PC-3 (cell line): ENCODE measurements at regions not wholly inside any gene's neighbourhood (a gene's known extent, or its start where the extent isn't known, plus 50 kb on each side); places are given as distances from the start of the nearest gene placed in this dataset.

Experiments used
- ATAC-seq: fragments of 200-7000 bp; cut with Tn5 transposase; 2 replicates; pipeline ENCODE4 v1.9.1; 2020; ENCODE audit warnings: mild to moderate bottlenecking, moderate library complexity
- BruUV-seq: library from RNA; stranded (reverse); fragments of 400-500 nt; replicated peaks from 2 replicates; lab custom pipeline; 2021; lab: Mats Ljungman, UMichigan
- CTCF ChIA-PET: fragments of 300-600 bp; sonication (Branson Sonifier 250); formaldehyde crosslinking; loops from one replicate; lab custom pipeline; 2022; ENCODE audit warnings: antibody characterized with exemption; lab: Charles Lee
- POLR2A ChIA-PET: fragments of 300-600 bp; sonication (Branson Sonifier 250); formaldehyde crosslinking; loops from one replicate; lab custom pipeline; 2022; ENCODE audit warnings: antibody characterized with exemption; ENCODE audit not compliant: unreplicated experiment; lab: Charles Lee
- DNase-seq: peaks from one replicate; pipeline ENCODE4 v3.0.0-alpha.2; 2015
- H2AFZ ChIP-seq: fragments of 300-600 bp; sonication (generic); 2 replicates; pipeline ENCODE4 v1.6.0; 2016; ENCODE audit warnings: antibody characterized with exemption, low read length
- H3F3A ChIP-seq: fragments of 300-600 bp; sonication (generic); one replicate; pipeline ENCODE4 v1.6.0; 2017; ENCODE audit warnings: antibody characterized with exemption, low read length, control low read depth, mild to moderate bottlenecking; ENCODE audit not compliant: unreplicated experiment
- H3K27ac ChIP-seq: fragments of 300-600 bp; sonication (generic); 2 replicates; pipeline ENCODE4 v1.5.1; 2016; ENCODE audit warnings: mild to moderate bottlenecking, low read length
- H3K27me3 ChIP-seq: fragments of 300-600 bp; sonication (generic); 2 replicates; pipeline ENCODE4 v1.6.1; 2016; ENCODE audit warnings: low read length, mixed read lengths
- H3K36me3 ChIP-seq: fragments of 300-600 bp; sonication (generic); 2 replicates; pipeline ENCODE4 v1.6.1; 2016; ENCODE audit warnings: low read depth, mixed run types, low read length, mixed read lengths
- H3K4me1 ChIP-seq: fragments of 300-600 bp; sonication (generic); 2 replicates; pipeline ENCODE4 v1.5.1; 2016; ENCODE audit warnings: low read length; ENCODE audit not compliant: insufficient read depth
- H3K4me2 ChIP-seq: fragments of 300-600 bp; sonication (generic); 2 replicates; pipeline ENCODE4 v1.6.0; 2016; ENCODE audit warnings: low read length
- H3K4me3 ChIP-seq: fragments of 300-600 bp; sonication (generic); 2 replicates; pipeline ENCODE4 v1.5.1; 2016; ENCODE audit warnings: mild to moderate bottlenecking, low read length, mixed read lengths
- H3K79me2 ChIP-seq: fragments of 300-600 bp; sonication (generic); 2 replicates; pipeline ENCODE4 v1.6.1; 2017; ENCODE audit warnings: low read length, mixed read lengths
- H3K9ac ChIP-seq: fragments of 300-600 bp; sonication (generic); 2 replicates; pipeline ENCODE4 v1.6.0; 2016; ENCODE audit warnings: mild to moderate bottlenecking, low read length
- H3K9me2 ChIP-seq: fragments of 300-600 bp; sonication (generic); replicated peaks from 2 replicates; pipeline ENCODE4 v1.6.1; 2016; ENCODE audit warnings: mixed run types, low read length, mixed read lengths
- H3K9me3 ChIP-seq: fragments of 300-600 bp; sonication (generic); 2 replicates; pipeline ENCODE4 v1.6.1; 2016; ENCODE audit warnings: low read length, mixed read lengths
- H4K20me1 ChIP-seq: fragments of 300-600 bp; sonication (generic); 2 replicates; pipeline ENCODE4 v1.6.1; 2016; ENCODE audit warnings: low read length, mixed read lengths
- EZH2 ChIP-seq: fragments of 300-600 bp; sonication (generic); IDR thresholded peaks from one replicate; pipeline ENCODE4 v1.6.1; 2017; ENCODE audit warnings: antibody characterized with exemption, mild to moderate bottlenecking, low read length; ENCODE audit not compliant: unreplicated experiment
- EZH2phosphoT487 ChIP-seq: fragments of 300-600 bp; sonication (generic); IDR thresholded peaks from 2 replicates; pipeline ENCODE4 v1.6.1; 2018; ENCODE audit warnings: mild to moderate bottlenecking, antibody characterized with exemption, low read length, borderline replicate concordance
- intact Hi-C: fragments of 100-400 bp; cut with micrococcal nuclease; formaldehyde crosslinking; loops from 2 replicates; pipeline ENCODE4 v1.9.0; 2023
- TF ChIP-seq, protein P1 (sequence below): fragments of 300-600 bp; sonication (generic); conservative IDR thresholded peaks from 2 replicates; pipeline ENCODE4 v1.5.1; 2017; ENCODE audit warnings: antibody characterized with exemption, low read depth, mild to moderate bottlenecking, low read length

DNA sequence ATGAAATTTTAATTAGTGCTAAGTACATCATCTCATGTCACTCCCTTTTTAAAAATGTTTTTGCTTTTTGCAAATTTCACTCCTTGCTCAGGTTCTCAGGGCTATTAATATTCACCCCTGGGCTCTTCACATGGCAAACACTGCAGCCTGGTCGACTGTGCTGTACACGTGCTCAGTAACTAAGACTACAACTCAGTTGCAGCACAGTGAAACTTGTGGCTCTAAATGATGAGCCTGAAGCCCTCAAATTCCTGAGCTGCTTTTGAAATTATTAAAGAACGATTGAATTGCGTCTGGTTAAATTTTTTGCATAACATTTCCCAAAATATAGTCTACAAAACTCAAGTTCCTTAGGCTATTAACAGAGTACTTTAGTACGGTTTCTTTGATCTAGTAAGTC is 159.3 kb upstream of the C2CD4B start:
- no peak overlapping the region for H3K4me2 ChIP-seq
- H3K36me3 ChIP-seq = no peaks in the 10 kb centered on the region
- H3K9me2 ChIP-seq = no peaks in the 10 kb centered on the region
- CTCF ChIA-PET = no interaction called here
- H4K20me1 ChIP-seq = no peaks in the 10 kb centered on the region
- H3K27me3 ChIP-seq = no peaks in the 10 kb centered on the region
- no peak overlapping the region for H2AFZ ChIP-seq
- ATAC-seq (no peak), DNase-seq (no peak)
- H3K9me3 ChIP-seq = no peaks in the 10 kb centered on the region
- no peak overlapping the region for H3K27ac ChIP-seq
- no peak overlapping the region for H3K4me3 ChIP-seq
- TF ChIP-seq EZH2 (no peak), EZH2phosphoT487 (no peak)
- TF ChIP-seq, protein P1, sequence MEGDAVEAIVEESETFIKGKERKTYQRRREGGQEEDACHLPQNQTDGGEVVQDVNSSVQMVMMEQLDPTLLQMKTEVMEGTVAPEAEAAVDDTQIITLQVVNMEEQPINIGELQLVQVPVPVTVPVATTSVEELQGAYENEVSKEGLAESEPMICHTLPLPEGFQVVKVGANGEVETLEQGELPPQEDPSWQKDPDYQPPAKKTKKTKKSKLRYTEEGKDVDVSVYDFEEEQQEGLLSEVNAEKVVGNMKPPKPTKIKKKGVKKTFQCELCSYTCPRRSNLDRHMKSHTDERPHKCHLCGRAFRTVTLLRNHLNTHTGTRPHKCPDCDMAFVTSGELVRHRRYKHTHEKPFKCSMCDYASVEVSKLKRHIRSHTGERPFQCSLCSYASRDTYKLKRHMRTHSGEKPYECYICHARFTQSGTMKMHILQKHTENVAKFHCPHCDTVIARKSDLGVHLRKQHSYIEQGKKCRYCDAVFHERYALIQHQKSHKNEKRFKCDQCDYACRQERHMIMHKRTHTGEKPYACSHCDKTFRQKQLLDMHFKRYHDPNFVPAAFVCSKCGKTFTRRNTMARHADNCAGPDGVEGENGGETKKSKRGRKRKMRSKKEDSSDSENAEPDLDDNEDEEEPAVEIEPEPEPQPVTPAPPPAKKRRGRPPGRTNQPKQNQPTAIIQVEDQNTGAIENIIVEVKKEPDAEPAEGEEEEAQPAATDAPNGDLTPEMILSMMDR = no peak
- no peaks in the 10 kb centered on the region for H3F3A ChIP-seq
- POLR2A ChIA-PET = no interaction called here
- no TSS peak for BruUV-seq
- H3K9ac ChIP-seq = no peak overlapping the region
- intact Hi-C loops = no loop called here
- no peaks in the 10 kb centered on the region for H3K79me2 ChIP-seq
- peaks cover 4% of the 10 kb centered on the region; the same call in 1 of the 2 replicates for H3K4me1 ChIP-seq

- Histone ChIP-seq H2AFZ (no peak overlapping the region), H3K27ac (no peak overlapping the region), H3K9me3 (no peaks in the 10 kb centered on the region), H3K36me3 (no peaks in the 10 kb centered on the region), H3K4me2 (no peak overlapping the region), H3K27me3 (no peaks in the 10 kb centered on the region), H3K9me2 (no peaks in the 10 kb centered on the region), H3K4me3 (no peak overlapping the region), H3F3A (no peaks in the 10 kb centered on the region), H3K9ac (no peak overlapping the region), H3K79me2 (no peaks in the 10 kb centered on the region), H4K20me1 (no peaks in the 10 kb centered on the region), H3K4me1 (peaks cover 4% of the 10 kb centered on the region; the same call in 1 of the 2 replicates)
- BruUV-seq = no TSS peak
- TF ChIP-seq EZH2 (no peak), EZH2phosphoT487 (no peak)
- TF ChIP-seq, protein P1 = no peak
- CTCF ChIA-PET = no interaction called here
- POLR2A ChIA-PET = no interaction called here
- intact Hi-C loops = no loop called here
- DNase-seq (no peak), ATAC-seq (no peak)
These were observed 160.5 kb upstream of the C2CD4B start for GRCh38 chr15:62325597-62325996.

DNA sequence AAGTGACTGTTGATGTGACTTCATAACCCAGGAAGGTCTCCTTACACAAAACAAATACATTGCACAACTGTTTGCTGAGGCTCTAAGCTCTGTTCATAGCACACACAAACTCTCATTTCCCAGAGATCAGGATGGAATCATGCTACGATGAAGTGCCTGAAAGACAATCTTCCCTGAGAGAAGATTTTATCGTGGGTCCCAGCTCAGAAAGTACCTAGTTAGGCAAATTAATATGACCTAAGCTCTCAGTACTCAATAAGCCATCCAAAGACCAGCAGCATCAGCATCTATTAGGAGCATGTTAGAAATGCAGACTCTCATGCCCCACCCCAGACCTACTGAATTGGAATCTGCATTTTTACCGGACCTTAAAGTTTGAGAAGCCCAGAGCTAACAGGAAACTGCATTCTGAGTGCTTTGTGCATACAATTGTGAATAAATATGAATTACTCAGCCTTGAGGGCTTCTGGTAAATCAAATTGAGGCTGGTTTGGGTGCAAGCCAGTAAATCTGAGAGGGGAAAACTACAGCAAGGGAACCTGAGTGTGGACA is 161.5 kb upstream of the C2CD4B start:
- peak overlapping the region; percentile 29; the same call in 1 of the 2 replicates for H3K27ac ChIP-seq
- intact Hi-C loops = no loop called here
- H3K9ac ChIP-seq = no peak overlapping the region
- H3K36me3 ChIP-seq = no peaks in the 10 kb centered on the region
- TF ChIP-seq EZH2phosphoT487 = no peak
- TF ChIP-seq, protein P1 = no peak
- TF ChIP-seq EZH2 = no peak
- H3K9me3 ChIP-seq = no peaks in the 10 kb centered on the region
- H3K4me2 ChIP-seq = no peak overlapping the region
- peaks cover 4% of the 10 kb centered on the region; the same call in 1 of the 2 replicates for H3K4me1 ChIP-seq
- no TSS peak for BruUV-seq
- H4K20me1 ChIP-seq = no peaks in the 10 kb centered on the region
- H3K4me3 ChIP-seq = no peak overlapping the region
- CTCF ChIA-PET = no interaction called here
- H3K27me3 ChIP-seq = no peaks in the 10 kb centered on the region
- H3F3A ChIP-seq = no peaks in the 10 kb centered on the region
- POLR2A ChIA-PET = no interaction called here
- peak overlapping the region; percentile 14; the same call in 1 of the 2 replicates for H2AFZ ChIP-seq
- DNase-seq (peak; percentile 47), ATAC-seq (no peak)
- H3K9me2 ChIP-seq = no peaks in the 10 kb centered on the region
- no peaks in the 10 kb centered on the region for H3K79me2 ChIP-seq
